Limb (tissue), 2 donors: ENCODE measurements at regions not wholly inside any gene's neighbourhood (a gene's known extent, or its start where the extent isn't known, plus 50 kb on each side); places are given as distances from the start of the nearest gene placed in this dataset.
"Not testable (repeated sequence)": the region's sequence is repeated elsewhere in the genome, so short reads cannot be mapped to it uniquely, and the experiment has no call there.

Experiments used
- DNase-seq, 2 donors: peaks; one replicate each; pipeline ENCODE4 v3.0.0-alpha.2; 2016; ENCODE audit errors: extremely low spot score in 2 of 2

- DNase-seq, result no peak
Measured at GRCh38 chr2:175431101-175431946, 249.8 kb upstream of the ATP5MC3 start.

DNA sequence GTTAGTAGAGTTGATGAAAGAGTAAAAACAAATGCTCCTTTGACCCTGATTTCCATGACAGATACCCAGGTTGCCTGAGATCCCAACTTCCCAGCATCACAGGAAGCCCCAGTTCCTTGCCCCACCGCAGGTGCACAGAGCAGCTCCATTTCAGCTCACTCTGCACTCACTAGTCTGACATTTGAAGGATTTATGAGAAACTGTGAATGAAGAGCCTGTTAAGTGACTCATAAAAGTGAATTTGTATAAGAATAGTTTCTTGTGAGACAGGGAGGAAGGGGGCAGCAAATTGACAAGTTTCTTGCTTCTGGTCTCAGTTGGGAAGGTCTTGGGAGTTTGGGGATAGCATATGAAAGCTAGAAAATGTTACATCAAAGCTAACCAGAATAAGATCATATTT lies 248.7 kb upstream of the ATP5MC3 start:
- no peak for DNase-seq

DNA sequence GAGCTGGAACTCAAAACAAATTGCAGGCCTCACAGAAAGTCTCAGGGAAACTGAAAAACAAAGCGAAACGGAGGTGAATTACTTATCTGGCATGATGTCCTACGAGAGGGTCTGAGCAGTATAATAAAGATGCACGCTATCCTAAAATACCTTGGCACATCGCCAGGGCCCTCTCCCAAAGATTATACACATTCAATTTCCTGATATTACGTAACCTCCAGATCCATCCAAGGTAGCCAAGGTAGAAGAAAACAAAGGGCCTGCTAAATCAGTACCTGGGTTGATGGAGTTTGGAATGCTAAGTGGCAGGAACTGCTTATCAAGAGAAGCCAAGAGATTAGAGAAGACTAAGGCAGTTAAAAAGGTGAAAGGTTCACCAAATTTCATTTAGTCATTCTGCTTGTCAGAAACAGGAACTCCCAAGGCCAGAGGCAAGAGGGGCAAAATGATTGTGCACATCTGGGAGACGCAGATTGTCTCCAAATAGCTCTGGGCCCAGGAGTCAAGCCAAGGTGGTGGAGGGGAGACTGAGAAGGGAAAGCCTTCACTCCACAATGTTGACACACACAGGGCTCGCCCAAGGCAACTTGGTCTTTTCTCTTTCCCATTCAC lies 236.8 kb upstream of the ATP5MC3 start:
- no peak for DNase-seq

- DNase-seq, result peak; percentile 67 to 77
Measured at GRCh38 chr2:175414882-175415487, 233.5 kb upstream of the ATP5MC3 start.

GRCh38 chr2:175414191-175414881 lies 232.8 kb upstream of the ATP5MC3 start:
- DNase-seq, result no peak

- DNase-seq, result not testable (repeated sequence)
Measured at GRCh38 chr2:175410941-175411340, 229.4 kb upstream of the ATP5MC3 start.

- DNase-seq, result no peak
Measured at GRCh38 chr2:175404839-175405238, 223.3 kb upstream of the ATP5MC3 start.

GRCh38 chr2:175403599-175404221 lies 222.2 kb upstream of the ATP5MC3 start:
- DNase-seq, result no peak

DNA sequence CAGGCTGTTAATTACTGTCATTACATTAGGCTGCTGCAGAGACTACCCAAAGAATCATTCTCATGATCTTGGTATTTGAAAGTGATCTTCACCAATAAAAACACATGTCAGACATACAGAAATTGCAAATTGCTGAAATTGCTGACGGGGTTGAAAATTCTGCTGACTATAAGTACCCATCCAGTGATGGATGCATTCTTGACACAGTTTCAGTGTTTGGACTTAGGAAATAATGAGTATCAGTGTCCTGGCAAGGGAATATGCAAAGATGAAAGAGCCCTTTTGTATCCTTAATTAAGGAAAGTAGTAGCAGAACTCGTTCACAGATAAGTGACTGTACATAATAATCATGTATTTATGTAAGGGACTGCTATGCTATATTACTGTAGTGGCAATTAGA lies 221.1 kb upstream of the ATP5MC3 start:
- DNase-seq, result no peak

- DNase-seq, result no peak
Measured at GRCh38 chr2:175401956-175402469, 220.5 kb upstream of the ATP5MC3 start.

DNA sequence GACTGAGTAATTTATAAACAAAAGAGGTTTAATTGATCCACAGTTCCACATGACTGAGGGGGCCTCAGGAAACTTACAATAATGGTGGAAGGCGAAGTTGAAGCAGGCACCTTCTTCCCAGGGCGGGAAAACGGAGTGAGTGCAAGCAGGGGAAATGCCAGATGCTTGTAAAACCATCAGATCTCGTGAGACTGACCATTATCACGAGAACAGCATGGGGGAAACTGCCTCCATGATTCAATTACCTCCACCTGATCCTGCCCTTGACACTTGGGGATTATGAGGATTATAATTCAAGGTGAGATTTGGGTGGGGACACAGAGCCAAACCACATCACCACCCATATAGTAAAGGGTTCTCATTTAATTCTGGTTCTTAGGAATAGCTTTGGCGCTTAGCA lies 219.5 kb upstream of the ATP5MC3 start:
- DNase-seq, result no peak

- DNase-seq, result no peak
Measured at GRCh38 chr2:175399326-175399725, 217.8 kb upstream of the ATP5MC3 start.

DNA sequence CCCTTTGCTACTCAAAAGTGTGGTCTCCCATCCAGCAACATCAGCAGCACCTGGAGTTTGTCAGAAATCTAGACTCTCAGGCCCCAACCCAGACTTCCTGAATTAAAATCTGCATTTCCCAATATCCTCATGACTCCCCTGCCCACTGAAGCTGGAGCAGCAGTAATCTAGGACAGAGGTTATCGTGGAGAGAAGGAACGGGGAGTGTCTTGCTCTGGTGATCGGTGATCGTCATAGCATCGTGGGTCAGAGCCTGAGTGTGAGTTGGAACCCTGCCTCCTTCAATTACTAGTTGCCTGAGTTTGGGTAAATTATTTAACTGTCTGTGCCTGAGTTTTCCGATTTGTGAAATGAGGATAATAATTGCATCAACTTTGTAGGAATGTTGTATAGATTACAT lies 217.3 kb upstream of the ATP5MC3 start:
- DNase-seq, result no peak

DNA sequence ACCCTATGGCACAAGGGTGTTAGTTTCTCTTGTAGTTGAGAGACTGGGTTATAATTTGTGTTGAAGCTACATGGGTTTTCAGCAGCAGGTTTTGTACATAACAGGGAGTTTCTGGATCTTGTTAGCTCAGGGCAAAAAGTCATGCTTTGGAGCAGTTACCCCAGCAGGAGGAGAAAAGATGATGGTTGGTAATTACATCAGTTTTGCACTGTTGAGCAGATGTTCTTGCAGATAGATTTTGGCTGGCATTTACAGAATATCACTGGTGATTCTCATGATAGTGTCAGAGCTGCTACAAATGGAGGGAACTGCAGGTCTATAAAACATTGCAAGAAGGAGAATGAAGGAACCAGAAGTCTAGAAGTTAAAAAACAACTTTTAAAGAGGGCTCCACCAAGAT lies 215.2 kb upstream of the ATP5MC3 start:
- DNase-seq, result no peak

DNA sequence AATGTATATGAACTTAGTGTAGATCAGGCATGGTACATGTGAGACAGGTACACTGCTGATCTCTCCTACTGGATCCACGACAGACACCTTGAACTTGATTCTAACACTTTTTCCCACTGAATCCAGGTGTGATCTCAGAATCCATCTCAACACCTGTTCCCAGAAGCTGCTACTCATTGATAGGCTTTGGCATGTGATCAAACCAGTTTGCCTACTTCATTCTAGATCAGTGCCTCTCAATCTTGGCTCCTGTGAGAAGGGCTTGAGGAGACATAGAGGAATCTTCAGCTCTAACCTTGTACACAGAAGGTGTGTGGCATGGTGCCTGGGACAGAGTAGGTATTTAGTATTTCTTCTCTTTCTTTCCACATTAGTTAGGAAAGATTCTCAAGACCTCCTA lies 212.3 kb upstream of the ATP5MC3 start:
- DNase-seq, result no peak

GRCh38 chr2:175383286-175383685 lies 201.8 kb upstream of the ATP5MC3 start:
- DNase-seq, result no peak

DNA sequence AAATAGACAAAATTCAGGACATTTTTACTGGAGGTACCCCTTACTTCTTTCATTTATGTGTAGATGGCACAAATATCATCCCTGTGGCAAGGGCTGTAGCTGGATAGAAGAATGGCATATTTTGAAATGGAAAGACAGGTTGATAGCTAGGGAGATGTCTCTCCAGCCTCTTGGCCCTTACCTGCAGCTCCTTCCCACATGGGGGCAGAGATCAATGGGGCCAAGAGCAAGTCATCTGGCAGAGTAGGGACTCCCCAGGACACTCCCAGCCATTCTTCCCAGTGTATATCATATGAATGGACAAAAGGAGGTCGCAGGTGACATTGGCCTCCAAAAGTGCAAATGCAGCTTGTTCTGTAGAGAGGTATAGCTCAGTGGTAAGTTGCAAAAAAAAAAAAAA lies 192.2 kb upstream of the ATP5MC3 start:
- DNase-seq, result no peak

DNA sequence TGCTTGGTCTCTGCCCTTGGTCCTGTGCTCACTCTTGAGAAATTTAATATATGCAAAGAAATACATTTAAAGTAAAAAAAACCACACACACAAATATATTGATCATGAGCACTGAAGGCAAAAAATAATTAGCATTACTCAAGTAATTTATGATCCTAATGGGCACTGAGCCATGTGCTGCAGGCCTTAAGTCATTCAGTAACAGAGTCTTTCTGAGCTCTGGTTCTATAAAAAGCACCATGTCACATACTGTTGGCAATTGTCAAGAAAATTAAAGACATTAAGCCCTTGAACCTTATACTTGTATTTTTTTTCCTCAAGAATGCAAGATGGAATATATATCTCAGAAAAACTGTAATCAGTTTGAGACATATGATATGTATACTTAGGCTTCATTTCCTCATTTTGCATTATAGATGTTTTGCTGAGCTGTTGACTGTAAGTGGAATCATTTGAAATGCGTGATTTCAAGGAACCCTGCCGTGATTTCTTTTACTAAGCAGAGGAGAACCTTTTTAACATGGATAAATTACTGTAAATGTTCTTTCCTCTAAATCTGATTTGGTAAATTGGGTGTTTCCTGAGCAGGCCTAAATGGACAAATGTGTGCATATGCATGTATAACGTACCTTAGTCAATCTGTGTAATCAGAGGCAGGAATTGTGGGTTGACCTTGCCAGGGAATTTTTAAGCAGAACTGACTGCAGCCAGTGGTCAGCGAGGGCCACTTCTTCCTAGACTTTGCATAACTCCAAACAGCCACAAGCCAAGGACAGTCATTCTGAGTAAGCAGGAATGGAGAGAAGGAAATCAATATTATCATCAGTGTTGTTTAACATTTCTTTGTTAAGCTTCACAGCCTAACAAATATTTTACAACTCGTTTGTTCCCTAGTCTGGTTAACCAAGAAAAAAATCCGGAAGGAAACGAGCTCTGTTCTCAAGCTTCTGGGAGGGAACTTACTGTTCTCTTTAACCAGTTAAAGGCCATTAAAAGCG lies 191.5 kb upstream of the ATP5MC3 start:
- DNase-seq, result no peak

GRCh38 chr2:175371378-175371777 lies 189.9 kb upstream of the ATP5MC3 start:
- DNase-seq, result no peak

- DNase-seq, result peak; percentile 51 to 85
Measured at GRCh38 chr2:175366815-175367214, 185.3 kb upstream of the ATP5MC3 start.
